Pancreas (tissue), 10 donors: ENCODE measurements at regions not wholly inside any gene's neighbourhood (a gene's known extent, or its start where the extent isn't known, plus 50 kb on each side); places are given as distances from the start of the nearest gene placed in this dataset.

Source experiments
- ATAC-seq, 4 donors: fragments of 200-7000 bp; cut with Tn5 transposase; one replicate each; pipeline versions ENCODE4 v1.8.0 to v1.9.1; 2020; ENCODE audit warnings: mild to moderate bottlenecking in 4 of 4, moderate library complexity in 4 of 4
- DNase-seq, 6 donors: peaks; one replicate each; pipeline ENCODE4 v3.0.0-alpha.2; 2020
- FAIRE-seq: peaks from 2 replicates; lab custom pipeline; 2012; peaks lifted over from hg19 to GRCh38; lab: Jason Lieb, UNC
- H3K27ac ChIP-seq, 4 donors: fragments of 200-600 bp; sonication (generic); 1 replicate in 3 of 4; 2 replicates in 1 of 4; pipeline versions ENCODE4 v1.5.0 to v1.8.0; 2020
- H3K27me3 ChIP-seq, 4 donors: fragments of 200-600 bp; one replicate each; pipeline ENCODE4 v1.8.0; 2021
- H3K36me3 ChIP-seq, 3 donors: fragments of 200-600 bp; sonication (generic) in 1 of 3; one replicate each; pipeline versions ENCODE4 v1.5.0 to v1.8.0; 2020 to 2021
- H3K4me1 ChIP-seq, 3 donors: fragments of 200-600 bp; one replicate each; pipeline ENCODE4 v1.8.0; 2021
- H3K4me3 ChIP-seq, 4 donors: fragments of 200-600 bp; sonication (generic) in 2 of 4; one replicate each; pipeline versions ENCODE4 v1.5.0 to v1.8.0; 2020 to 2021
- H3K9me3 ChIP-seq, 4 donors: fragments of 200-600 bp; one replicate each; pipeline ENCODE4 v1.8.0; 2021
- CTCF ChIP-seq, 4 donors: fragments of 200-600 bp; sonication (generic) in 3 of 4; IDR thresholded peaks; one replicate each; pipeline versions ENCODE4 v1.5.0 to v1.8.0; 2021; ENCODE audit warnings: antibody characterized with exemption in 4 of 4
- WGBS, 2 donors: extraction: QIAGEN DNeasy Blood & Tissue Kit; methylation state at CpG; one replicate each; pipeline ENCODE4 v1.1.7; 2013; 5-methylcytosine and 5-hydroxymethylcytosine counted together
- intact Hi-C, 3 donors: fragments of 100-400 bp; cut with DNase I; formaldehyde crosslinking; loops; one replicate each; pipeline versions ENCODE4 v1.11.1 to v1.14.2; 2022
- donor health status: healthy with polysubstance abuse.
- donor health status: DM: no; HTN: no; CAD: no; lungs with moderate emphysema.
- donor health status: DM: no; HTN: no; CAD: no.
- donor health status: control.
- donor health status: control.
- donor health status: Bipolar disorder and iron deficiency.
- donor health status: DM: yes; HTN: yes; CAD: no.
- donor health status: DM: no; HTN: no; CAD: no.
- donor health status: DM: no; HTN: no; CAD: no.
- donor health status: DM: yes; HTN: yes; CAD: no.

GRCh38 chr4:14925471-14925870 is 76.8 kb upstream of the CPEB2 start:
- Histone ChIP-seq H3K27me3 (no peaks in the 10 kb centered on the region), H3K4me3 (no peak overlapping the region), H3K4me1 (no peaks in the 10 kb centered on the region), H3K27ac (no peak overlapping the region), H3K9me3 (no peaks in the 10 kb centered on the region), H3K36me3 (no peaks in the 10 kb centered on the region)
- TF ChIP-seq CTCF (IDR thresholded peaks at IDR 0.05): no peak
- DNase-seq: no peak
- intact Hi-C loops: no loop called here
- ATAC-seq: no peak
- no peak for FAIRE-seq
- 77 to 80% methylated on average over 5 of the region's 5 CpGs for WGBS, 2 donors

- no peak for TF ChIP-seq CTCF (IDR thresholded peaks at IDR 0.05)
- intact Hi-C loops: no loop called here
- Histone ChIP-seq H3K36me3 (no peaks in the 10 kb centered on the region), H3K9me3 (no peaks in the 10 kb centered on the region), H3K27ac (no peak overlapping the region), H3K27me3 (no peaks in the 10 kb centered on the region), H3K4me1 (no peaks in the 10 kb centered on the region), H3K4me3 (no peak overlapping the region)
- FAIRE-seq (no peak), ATAC-seq (no peak), DNase-seq (no peak)
- 36 to 44% methylated on average over 2 of the region's 2 CpGs for WGBS, 2 donors
These were observed 75.9 kb upstream of the CPEB2 start for GRCh38 chr4:14926368-14926767.

GRCh38 chr4:14928035-14928434 is 74.2 kb upstream of the CPEB2 start:
- H3K27ac ChIP-seq: no peak overlapping the region
- ATAC-seq (no peak), FAIRE-seq (no peak), DNase-seq (no peak)
- 87 to 92% methylated on average over 1 of the region's 1 CpG for WGBS, 2 donors
- no peaks in the 10 kb centered on the region for H3K36me3 ChIP-seq
- H3K9me3 ChIP-seq: no peaks in the 10 kb centered on the region
- H3K4me1 ChIP-seq: no peaks in the 10 kb centered on the region
- intact Hi-C loops: no loop called here
- no peak overlapping the region for H3K4me3 ChIP-seq
- no peak for TF ChIP-seq CTCF (IDR thresholded peaks at IDR 0.05)
- H3K27me3 ChIP-seq: no peaks in the 10 kb centered on the region

- intact Hi-C loops: no loop called here
These were observed 72.6 kb upstream of the CPEB2 start for GRCh38 chr4:14929669-14930068.

More at GRCh38 chr4:14929669-14930068, 72.6 kb upstream of the CPEB2 start:
- FAIRE-seq (no peak), ATAC-seq (no peak), DNase-seq (no peak)
- H3K27me3 ChIP-seq: no peaks in the 10 kb centered on the region
- H3K27ac ChIP-seq: no peak overlapping the region
- 85 to 97% methylated on average over 1 of the region's 1 CpG for WGBS, 2 donors
- H3K36me3 ChIP-seq: no peaks in the 10 kb centered on the region
- no peaks in the 10 kb centered on the region for H3K4me1 ChIP-seq
- no peak overlapping the region for H3K4me3 ChIP-seq
- H3K9me3 ChIP-seq: no peaks in the 10 kb centered on the region
- no peak for TF ChIP-seq CTCF (IDR thresholded peaks at IDR 0.05)
